IPS DF 6.9 (cell line): ENCODE measurements at regions not wholly inside any gene's neighbourhood (a gene's known extent, or its start where the extent isn't known, plus 50 kb on each side); places are given as distances from the start of the nearest gene placed in this dataset.

Source experiments
- DNase-seq: peaks from one replicate; pipeline ENCODE4 v3.0.0-alpha.2; 2013; ENCODE audit warnings: low read depth, low spot score
- H3K27ac ChIP-seq: one replicate; pipeline ENCODE4 v1.5.1; 2013; ENCODE audit warnings: low read length, control low read depth
- H3K27me3 ChIP-seq: 2 replicates; pipeline ENCODE4 v1.6.1; 2013; ENCODE audit warnings: mild to moderate bottlenecking, low read length; ENCODE audit not compliant: control insufficient read depth, insufficient read depth
- H3K36me3 ChIP-seq: 2 replicates; pipeline ENCODE4 v1.6.1; 2013; ENCODE audit warnings: low read length; ENCODE audit not compliant: control insufficient read depth, insufficient read depth
- H3K4me1 ChIP-seq: 2 replicates; pipeline ENCODE4 v1.6.1; 2013; ENCODE audit warnings: low read length; ENCODE audit not compliant: control insufficient read depth, insufficient read depth
- H3K4me3 ChIP-seq: 2 replicates; pipeline ENCODE4 v1.5.1; 2013; ENCODE audit warnings: mild to moderate bottlenecking, low read length
- H3K9me3 ChIP-seq: 2 replicates; pipeline ENCODE4 v1.6.1; 2013; ENCODE audit warnings: low read length, inconsistent platforms; ENCODE audit not compliant: control insufficient read depth, insufficient read depth
- WGBS: extraction: QIAGEN DNeasy Blood & Tissue Kit; methylation state at CpG from one replicate; pipeline ENCODE4 v1.1.7; 2013; ENCODE audit warnings: mixed read lengths, missing lambda C conversion rate; ENCODE audit not compliant: insufficient read length, insufficient coverage; 5-methylcytosine and 5-hydroxymethylcytosine counted together

DNA sequence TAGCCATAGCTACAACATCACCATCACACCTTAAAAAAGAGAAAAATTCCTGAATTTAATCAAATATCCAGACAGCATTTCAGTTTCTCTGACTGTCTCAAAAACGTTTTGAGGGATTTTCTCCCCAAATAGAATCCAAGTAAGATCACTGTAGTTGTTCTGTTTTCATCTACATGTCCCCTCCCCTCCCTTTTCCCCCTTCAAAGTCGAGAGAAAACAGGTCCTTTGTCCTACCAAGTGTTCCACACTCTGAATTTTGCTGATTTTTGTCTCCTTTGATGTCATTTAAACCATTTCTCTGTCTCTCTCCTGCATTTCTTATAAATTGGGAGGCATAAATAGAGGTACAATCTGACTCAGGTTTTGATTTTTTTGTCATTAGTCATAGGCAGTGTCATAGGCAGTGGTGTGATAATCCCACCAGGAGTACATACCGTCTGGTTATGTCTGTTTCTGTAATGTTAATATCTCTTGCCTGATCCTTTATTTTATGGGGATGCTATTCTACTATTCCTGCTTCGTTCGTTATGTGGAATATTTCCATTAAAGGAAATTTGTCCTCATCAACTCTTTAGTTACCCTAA, 348.6 kb downstream of the PTTG2 start:
- Histone ChIP-seq H3K27ac (no peak overlapping the region), H3K4me1 (no peaks in the 10 kb centered on the region), H3K36me3 (no peaks in the 10 kb centered on the region), H3K9me3 (no peaks in the 10 kb centered on the region), H3K4me3 (no peak overlapping the region), H3K27me3 (no peaks in the 10 kb centered on the region)
- no CpG with 5 or more reads among the region's 5 CpGs for WGBS
- DNase-seq: no peak

DNA sequence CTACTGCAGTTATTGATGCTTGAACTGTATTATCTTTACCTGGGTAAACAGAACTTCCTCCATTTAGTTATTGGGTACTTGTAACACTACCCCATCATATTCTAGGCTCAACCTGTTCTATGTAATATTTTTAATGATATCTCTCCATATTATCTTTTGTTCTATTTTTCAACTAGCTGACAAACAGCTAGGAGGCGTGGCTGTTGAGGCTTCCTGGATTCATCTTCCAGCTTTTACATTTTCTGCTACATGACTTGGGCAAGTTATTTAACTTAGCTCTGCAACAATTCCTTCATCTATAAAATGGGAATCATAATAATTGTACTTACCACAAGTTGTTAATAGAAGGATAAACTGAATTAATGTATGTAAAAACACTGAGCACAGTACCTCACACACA, 349.3 kb downstream of the PTTG2 start:
- Histone ChIP-seq H3K4me1 (no peaks in the 10 kb centered on the region), H3K27me3 (no peaks in the 10 kb centered on the region), H3K27ac (no peak overlapping the region), H3K9me3 (no peaks in the 10 kb centered on the region), H3K4me3 (no peak overlapping the region), H3K36me3 (no peaks in the 10 kb centered on the region)
- WGBS: no CpG with 5 or more reads among the region's 1 CpG
- DNase-seq: no peak

DNA sequence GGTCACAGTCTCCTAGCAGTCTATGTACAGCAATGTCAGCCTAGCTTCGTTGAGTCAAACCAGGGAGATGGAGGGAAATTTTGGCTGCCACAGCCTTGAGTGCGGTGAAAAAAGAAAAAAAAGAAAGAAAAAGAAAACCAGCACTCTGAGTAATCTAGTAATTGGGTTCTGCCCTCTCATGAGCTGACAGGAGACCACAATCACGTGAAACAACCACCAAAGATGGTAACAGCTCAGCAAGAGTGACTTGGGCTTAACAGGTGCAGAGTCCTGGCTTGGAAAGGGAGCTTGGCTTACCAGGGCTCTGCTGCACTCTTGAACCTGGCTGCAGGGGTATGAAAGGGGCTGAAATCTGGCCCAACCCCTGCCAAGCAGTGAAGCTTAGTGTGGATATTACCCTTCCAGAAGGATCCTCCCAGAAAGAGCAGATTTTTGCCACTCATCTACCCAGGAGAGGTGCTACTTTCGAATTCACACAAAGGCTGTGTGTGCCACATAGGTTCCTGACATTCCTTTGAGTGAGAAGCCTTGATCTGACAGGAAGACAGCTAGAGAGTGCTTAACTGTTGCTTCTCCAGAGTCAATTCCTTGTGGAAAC, 350.3 kb downstream of the PTTG2 start:
- Histone ChIP-seq H3K4me3 (no peak overlapping the region), H3K9me3 (no peaks in the 10 kb centered on the region), H3K4me1 (no peaks in the 10 kb centered on the region), H3K27ac (no peak overlapping the region), H3K36me3 (no peaks in the 10 kb centered on the region), H3K27me3 (no peaks in the 10 kb centered on the region)
- DNase-seq: no peak
- no CpG with 5 or more reads among the region's 4 CpGs for WGBS

DNA sequence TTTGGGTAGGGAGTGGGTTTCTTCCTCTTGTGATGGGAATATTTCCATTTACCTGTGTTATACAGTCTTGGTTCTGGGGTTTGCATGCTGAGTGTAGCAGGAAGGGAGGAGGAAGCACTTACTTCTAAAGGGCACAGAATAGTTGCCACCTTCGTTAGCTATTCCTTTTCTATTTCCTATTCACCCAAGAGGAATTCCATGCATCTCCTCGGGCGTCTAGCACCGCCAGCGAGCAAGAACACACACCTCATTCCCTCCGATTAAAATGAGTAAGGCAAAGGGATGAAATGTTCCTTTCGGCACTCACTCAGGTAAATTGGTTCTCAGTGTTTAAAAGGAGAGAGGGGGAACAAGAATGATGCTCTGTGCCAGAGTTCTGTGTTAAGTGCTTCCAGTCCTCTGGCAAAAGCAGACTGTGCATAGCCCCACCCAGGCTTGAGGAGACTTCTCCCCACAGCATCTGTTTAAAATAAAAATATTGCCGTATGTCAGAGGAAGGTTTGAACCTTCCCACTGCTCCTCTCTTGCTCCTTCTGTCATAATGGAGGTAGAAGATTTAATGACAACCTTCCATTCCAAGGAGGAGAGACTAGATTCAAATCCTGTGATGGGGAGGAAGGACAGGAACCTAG, 351.4 kb downstream of the PTTG2 start:
- no peak overlapping the region for H3K4me3 ChIP-seq
- no peaks in the 10 kb centered on the region for H3K9me3 ChIP-seq
- H3K27me3 ChIP-seq: no peaks in the 10 kb centered on the region
- H3K27ac ChIP-seq: no peak overlapping the region
- no peaks in the 10 kb centered on the region for H3K36me3 ChIP-seq
- H3K4me1 ChIP-seq: no peaks in the 10 kb centered on the region
- DNase-seq: no peak
- WGBS: no CpG with 5 or more reads among the region's 8 CpGs

DNA sequence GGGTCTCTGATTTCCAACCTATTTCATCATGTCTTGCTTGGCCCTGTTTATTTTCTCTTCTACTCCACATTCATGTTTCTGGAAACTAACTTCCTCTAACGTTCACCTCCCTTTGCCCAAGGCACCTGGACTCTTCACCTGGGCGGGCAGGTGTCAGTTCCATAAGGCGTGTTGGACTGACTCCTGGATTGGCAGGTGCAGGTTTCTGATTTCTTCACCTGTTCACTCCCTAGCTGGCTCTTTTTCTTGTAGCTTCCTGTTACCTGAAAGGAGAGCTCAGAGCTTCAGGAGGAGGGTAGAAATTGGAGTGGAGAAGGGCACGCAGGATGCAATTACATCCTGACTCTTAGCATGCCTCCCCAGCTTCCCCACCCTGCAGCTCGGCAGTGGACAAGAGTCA, 350.8 kb upstream of the KLF3 start:
- peaks cover under 1% of the 10 kb centered on the region; the same call in 1 of the 2 replicates for H3K4me1 ChIP-seq
- no CpG with 5 or more reads among the region's 5 CpGs for WGBS
- no peaks in the 10 kb centered on the region for H3K27me3 ChIP-seq
- H3K9me3 ChIP-seq: no peaks in the 10 kb centered on the region
- no peak overlapping the region for H3K27ac ChIP-seq
- H3K4me3 ChIP-seq: no peak overlapping the region
- H3K36me3 ChIP-seq: no peaks in the 10 kb centered on the region
- DNase-seq: no peak

DNA sequence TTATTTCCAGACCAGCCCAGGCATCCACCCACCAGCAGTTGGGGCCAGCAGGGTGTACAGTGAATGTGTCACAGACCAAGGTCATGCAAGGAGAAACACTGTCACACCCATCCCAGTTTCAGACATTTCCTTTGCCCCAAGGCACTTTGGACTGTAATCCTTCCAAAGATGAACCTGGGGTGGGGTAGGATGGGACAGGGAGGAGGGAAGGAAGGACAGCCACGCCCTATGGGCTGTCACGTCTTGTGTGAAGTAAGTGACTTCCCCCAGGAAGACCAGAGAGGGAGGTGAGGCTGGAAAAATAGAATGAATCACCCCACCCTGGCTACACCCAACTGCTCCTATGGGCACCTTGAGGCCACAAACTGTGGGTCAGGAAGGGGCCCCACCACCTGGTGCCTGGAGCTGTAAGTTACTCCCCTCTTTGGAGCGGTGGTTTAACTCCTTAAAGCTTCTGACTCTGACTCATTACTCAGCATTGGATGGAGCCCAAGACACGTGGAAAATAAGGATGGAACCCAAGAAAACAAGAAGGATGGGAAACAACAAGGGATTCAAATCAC, 349.9 kb upstream of the KLF3 start:
- no peak for DNase-seq
- no peak overlapping the region for H3K4me3 ChIP-seq
- no peak overlapping the region for H3K27ac ChIP-seq
- H3K4me1 ChIP-seq: peaks cover 1% of the 10 kb centered on the region; the same call in 1 of the 2 replicates
- no peaks in the 10 kb centered on the region for H3K9me3 ChIP-seq
- H3K36me3 ChIP-seq: no peaks in the 10 kb centered on the region
- no CpG with 5 or more reads among the region's 4 CpGs for WGBS
- H3K27me3 ChIP-seq: no peaks in the 10 kb centered on the region

DNA sequence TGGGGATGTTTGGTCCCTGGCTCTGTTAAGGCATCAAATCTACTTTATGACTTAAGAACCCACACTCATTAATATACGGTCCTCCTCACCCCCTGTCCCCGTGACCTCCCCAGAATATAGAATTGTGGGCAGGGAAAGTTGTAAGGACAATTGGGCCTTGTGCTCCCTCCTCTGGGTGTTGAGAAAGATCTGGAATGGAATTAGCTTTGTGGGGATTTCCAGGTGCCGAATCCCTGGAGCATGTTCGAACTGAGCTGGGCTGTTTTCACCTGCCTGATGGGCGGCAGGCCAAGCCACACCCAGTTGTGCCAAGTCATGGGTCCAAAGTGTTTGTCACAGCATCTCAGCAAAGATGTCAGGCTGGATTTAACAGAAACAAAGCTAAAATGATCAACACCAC, 349.3 kb upstream of the KLF3 start:
- WGBS: no CpG with 5 or more reads among the region's 5 CpGs
- Histone ChIP-seq H3K27ac (no peak overlapping the region), H3K4me1 (peaks cover 1% of the 10 kb centered on the region; the same call in 1 of the 2 replicates)

DNA sequence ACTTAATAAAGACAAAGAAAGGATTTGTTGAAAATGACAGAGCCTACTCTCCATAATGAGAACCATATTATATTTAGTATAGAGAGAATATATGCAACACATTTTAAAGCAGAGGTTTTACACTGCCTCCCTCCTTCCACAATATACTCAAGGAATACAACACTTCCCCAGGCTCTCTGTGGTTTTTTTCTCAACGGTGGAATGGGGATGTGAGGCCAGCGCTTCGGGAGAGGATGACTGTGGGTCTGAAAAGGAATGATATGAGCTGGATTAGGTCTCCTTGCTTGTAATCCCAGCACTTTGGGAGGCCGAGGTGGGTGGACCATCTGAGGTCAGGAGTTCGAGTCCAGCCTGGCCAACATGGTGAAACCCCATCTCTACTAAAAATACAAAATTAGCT, 348.7 kb upstream of the KLF3 start:
- Histone ChIP-seq H3K27ac (no peak overlapping the region), H3K4me3 (no peak overlapping the region), H3K9me3 (no peaks in the 10 kb centered on the region), H3K36me3 (no peaks in the 10 kb centered on the region), H3K27me3 (no peaks in the 10 kb centered on the region), H3K4me1 (peaks cover 1% of the 10 kb centered on the region; the same call in 1 of the 2 replicates)
- DNase-seq: no peak
- no CpG with 5 or more reads among the region's 5 CpGs for WGBS

More for the DNA sequence above, 349.3 kb upstream of the KLF3 start:
- no peaks in the 10 kb centered on the region for H3K9me3 ChIP-seq
- no peak for DNase-seq
- H3K36me3 ChIP-seq: no peaks in the 10 kb centered on the region
- no peaks in the 10 kb centered on the region for H3K27me3 ChIP-seq
- no peak overlapping the region for H3K4me3 ChIP-seq

DNA sequence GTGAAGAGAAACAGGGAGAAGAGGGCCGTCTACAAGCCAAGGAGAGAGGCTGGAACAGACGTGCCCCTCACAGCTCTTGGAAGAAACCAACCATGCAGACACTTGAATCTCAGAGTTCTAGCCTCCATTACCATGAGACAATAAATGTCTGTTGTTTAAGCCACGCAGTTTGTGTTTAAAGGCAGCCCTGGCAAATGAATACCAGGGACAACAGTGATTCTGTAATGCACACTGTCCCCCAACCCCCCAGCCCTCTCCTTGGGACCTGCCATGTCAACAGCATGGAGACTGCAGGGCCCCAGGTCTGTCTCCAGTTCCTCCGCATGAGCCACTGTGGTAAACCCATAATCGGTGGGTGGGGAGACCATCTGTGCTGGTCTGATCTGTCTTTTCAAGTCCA, 348.0 kb upstream of the KLF3 start:
- Histone ChIP-seq H3K36me3 (no peaks in the 10 kb centered on the region), H3K9me3 (no peaks in the 10 kb centered on the region), H3K27me3 (no peaks in the 10 kb centered on the region), H3K27ac (no peak overlapping the region), H3K4me3 (no peak overlapping the region), H3K4me1 (peaks cover 1% of the 10 kb centered on the region; the same call in 1 of the 2 replicates)
- whole genome bisulfite sequencing: no CpG with 5 or more reads among the region's 5 CpGs
- no peak for DNase-seq

DNA sequence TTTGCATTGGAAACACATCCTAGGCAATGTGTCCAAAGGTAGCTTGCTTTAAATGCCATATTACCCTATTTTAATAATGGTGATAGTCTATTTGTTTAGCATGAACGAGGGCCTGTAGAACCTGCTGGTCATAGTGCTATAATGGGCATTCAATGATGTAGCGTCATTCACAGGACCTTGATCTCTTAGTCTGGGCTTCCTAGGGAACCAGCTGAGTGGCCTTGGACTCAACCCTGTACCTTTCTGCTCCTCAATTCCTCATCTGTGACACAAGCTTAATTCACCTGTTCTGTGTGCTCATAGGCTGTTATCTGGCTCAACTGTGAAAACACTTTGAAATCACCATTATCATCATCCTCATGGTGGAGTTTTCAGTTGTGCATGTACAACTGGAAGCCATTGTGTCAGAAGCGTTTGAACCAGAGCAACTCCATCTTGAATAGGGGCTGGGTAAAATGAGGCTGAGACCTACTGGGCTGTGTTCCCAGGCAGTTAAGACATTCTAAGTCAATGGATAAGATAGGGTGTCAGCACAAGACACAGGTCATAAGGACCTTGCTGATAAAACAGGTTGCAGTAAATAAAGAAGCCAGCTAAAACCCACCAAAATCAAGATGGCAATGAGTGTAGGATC, 346.8 kb upstream of the KLF3 start:
- Histone ChIP-seq H3K27ac (no peak overlapping the region), H3K4me1 (peaks cover 1% of the 10 kb centered on the region; the same call in 1 of the 2 replicates), H3K9me3 (no peaks in the 10 kb centered on the region), H3K27me3 (no peaks in the 10 kb centered on the region), H3K4me3 (no peak overlapping the region), H3K36me3 (no peaks in the 10 kb centered on the region)
- no CpG with 5 or more reads among the region's 3 CpGs for WGBS
- DNase-seq: no peak
